IPS-18a (cell line): ENCODE measurements at regions not wholly inside any gene's neighbourhood (a gene's known extent, or its start where the extent isn't known, plus 50 kb on each side); places are given as distances from the start of the nearest gene placed in this dataset.

Experiments used
- H3K27ac ChIP-seq: one replicate; pipeline ENCODE4 v1.5.1; 2013; ENCODE audit warnings: low read length
- H3K27me3 ChIP-seq: one replicate; pipeline ENCODE4 v1.6.1; 2013; ENCODE audit warnings: mild to moderate bottlenecking, low read length; ENCODE audit not compliant: control insufficient read depth, insufficient read depth
- H3K36me3 ChIP-seq: one replicate; pipeline ENCODE4 v1.6.1; 2013; ENCODE audit warnings: low read depth, low read length; ENCODE audit not compliant: control insufficient read depth
- H3K4me1 ChIP-seq: one replicate; pipeline ENCODE4 v1.6.1; 2013; ENCODE audit warnings: low read depth, low read length; ENCODE audit not compliant: control insufficient read depth
- H3K4me3 ChIP-seq: one replicate; pipeline ENCODE4 v1.5.1; 2013; ENCODE audit warnings: low read length
- H3K9ac ChIP-seq: one replicate; pipeline ENCODE4 v1.6.1; 2013; ENCODE audit warnings: mild to moderate bottlenecking, low read length, moderate library complexity
- H3K9me3 ChIP-seq: one replicate; pipeline ENCODE4 v1.6.1; 2013; ENCODE audit warnings: low read depth, low read length; ENCODE audit not compliant: control insufficient read depth

DNA sequence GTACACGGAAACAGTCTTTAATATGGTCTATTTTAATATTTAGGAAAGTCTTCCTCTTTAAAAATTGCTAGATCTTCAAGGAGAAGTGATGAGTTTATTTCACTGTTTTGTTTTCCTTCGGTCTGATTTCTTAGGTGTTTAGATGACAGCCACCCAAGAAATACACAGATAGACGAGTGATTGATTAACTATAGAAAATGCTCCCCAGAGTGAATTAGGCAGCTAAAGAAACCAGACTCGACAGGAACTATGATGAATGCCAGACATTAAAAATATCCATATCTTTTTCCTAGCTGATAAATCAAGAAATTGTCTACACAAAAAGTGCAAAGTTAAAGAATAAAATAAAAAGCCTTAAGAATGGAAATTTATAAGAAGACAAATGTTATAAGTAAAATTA lies 888.7 kb upstream of the CNTNAP5 start:
- no peaks in the 10 kb centered on the region for H3K27me3 ChIP-seq
- no peak overlapping the region for H3K4me3 ChIP-seq
- H3K9me3 ChIP-seq, result no peaks in the 10 kb centered on the region
- no peak overlapping the region for H3K27ac ChIP-seq
- no peaks in the 10 kb centered on the region for H3K36me3 ChIP-seq
- H3K9ac ChIP-seq, result no peak overlapping the region
- no peaks in the 10 kb centered on the region for H3K4me1 ChIP-seq

DNA sequence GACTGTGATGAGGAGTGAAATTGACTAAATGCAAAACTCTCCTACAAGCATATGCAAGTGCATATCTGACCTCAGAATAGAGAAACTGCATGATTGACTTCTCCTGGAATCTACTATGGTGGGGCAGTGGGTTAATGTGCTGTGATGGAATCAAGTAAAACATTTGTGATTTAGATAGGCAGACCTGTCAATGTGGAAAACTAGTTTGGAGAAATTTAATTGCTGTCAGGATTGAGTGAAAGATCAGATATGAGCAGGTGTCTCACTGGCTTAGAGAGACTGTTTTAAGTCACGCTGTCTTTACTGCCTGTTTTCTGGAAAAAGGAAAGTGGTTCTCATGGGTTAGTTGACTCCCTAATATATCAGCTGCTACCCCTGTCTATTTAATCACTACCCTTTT lies 881.0 kb upstream of the CNTNAP5 start:
- Histone ChIP-seq H3K4me3 (no peak overlapping the region), H3K9ac (no peak overlapping the region), H3K36me3 (no peaks in the 10 kb centered on the region)

DNA sequence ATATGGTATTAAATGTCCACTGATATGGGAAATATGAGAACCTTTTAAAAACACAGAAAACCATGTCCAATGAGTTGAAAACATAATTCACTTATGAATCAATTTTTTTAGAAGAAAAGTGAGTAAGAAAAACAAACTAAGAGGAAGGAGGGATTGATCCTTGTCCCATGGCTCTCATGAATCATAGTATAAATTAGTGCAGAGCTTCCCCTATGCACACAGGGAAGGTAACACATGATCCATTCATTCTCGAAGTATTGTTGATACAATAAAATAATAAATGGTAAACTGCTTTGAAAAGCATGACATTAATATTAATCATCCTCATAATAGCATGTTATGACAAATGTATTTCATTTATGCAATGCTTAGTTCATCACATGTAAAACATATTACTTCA lies 872.0 kb upstream of the CNTNAP5 start:
- no peaks in the 10 kb centered on the region for H3K36me3 ChIP-seq
- no peaks in the 10 kb centered on the region for H3K9me3 ChIP-seq
- no peaks in the 10 kb centered on the region for H3K27me3 ChIP-seq
- no peak overlapping the region for H3K9ac ChIP-seq
- no peak overlapping the region for H3K4me3 ChIP-seq
- no peak overlapping the region for H3K27ac ChIP-seq
- H3K4me1 ChIP-seq, result no peaks in the 10 kb centered on the region

More for the DNA sequence above, 881.0 kb upstream of the CNTNAP5 start:
- Histone ChIP-seq H3K27me3 (no peaks in the 10 kb centered on the region), H3K4me1 (no peaks in the 10 kb centered on the region), H3K9me3 (no peaks in the 10 kb centered on the region), H3K27ac (no peak overlapping the region)

DNA sequence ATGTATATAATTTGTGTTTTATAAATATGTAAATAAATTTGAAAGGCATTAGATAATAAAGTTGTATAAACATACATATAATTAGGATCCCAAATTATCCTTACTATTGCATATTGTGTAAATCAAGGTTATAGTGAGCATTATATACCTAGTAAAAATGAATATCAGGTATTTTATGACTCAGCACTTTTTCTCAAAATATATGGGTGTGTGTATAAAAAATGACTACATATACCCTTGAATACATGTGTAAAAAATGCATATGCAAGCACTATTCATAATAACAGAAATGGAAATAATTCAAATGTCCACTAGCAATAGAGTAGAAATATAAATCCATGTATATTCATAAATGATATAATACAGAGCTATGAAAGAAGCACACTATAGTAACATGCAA lies 870.9 kb upstream of the CNTNAP5 start:
- Histone ChIP-seq H3K4me3 (no peak overlapping the region), H3K36me3 (no peaks in the 10 kb centered on the region), H3K9ac (no peak overlapping the region), H3K27me3 (no peaks in the 10 kb centered on the region), H3K4me1 (no peaks in the 10 kb centered on the region), H3K27ac (no peak overlapping the region), H3K9me3 (no peaks in the 10 kb centered on the region)

DNA sequence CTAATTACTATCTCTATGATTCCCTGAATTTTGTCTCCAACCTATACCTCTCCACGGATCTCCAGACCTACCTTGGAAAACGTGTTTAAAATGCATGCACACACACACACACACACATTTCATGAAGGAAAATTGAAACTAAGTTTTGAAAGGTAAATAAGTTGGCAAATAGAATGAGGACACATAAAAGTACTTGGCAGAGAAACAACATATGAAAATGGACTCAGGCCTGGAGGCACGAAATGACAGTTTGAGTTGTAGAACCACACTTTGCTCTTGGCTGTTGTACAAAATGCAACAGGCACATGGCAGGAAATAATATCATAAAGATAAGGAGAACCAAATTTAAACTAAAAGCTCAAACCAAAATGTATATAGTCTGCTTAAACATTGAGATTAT lies 868.1 kb upstream of the CNTNAP5 start:
- no peak overlapping the region for H3K27ac ChIP-seq

DNA sequence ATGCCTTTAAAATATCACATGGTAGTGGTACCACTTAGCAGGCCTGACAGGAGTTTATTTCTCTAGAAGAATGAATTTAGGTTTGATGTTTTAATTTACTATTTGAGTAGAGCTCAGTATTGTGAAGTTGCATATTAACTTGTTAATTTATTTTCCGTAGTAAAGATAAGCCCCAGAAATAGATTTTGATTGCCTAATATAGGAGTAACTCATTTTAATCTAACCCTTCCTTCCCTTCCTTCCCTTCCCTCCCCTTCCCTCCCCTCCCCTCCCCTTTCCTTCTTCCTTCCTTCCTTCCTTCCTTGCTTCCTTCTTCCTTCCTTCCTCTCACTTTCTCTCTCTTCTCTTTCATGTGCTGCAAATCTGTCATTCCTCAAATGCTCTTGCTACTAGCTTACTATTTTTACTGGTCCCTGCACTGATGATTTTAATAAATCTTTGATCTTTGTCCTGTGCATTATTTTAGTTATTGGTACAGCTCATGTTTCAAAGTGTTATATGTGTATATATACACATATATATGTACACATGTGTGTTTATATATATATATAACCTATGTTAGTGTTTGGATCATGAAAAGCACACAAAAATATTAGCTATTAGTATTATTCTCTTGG lies 862.6 kb upstream of the CNTNAP5 start:
- Histone ChIP-seq H3K27me3 (no peaks in the 10 kb centered on the region), H3K4me3 (no peak overlapping the region), H3K9ac (no peak overlapping the region), H3K27ac (no peak overlapping the region), H3K36me3 (no peaks in the 10 kb centered on the region), H3K4me1 (peaks cover 6% of the 10 kb centered on the region), H3K9me3 (no peaks in the 10 kb centered on the region)

More for the DNA sequence above, 868.1 kb upstream of the CNTNAP5 start:
- H3K27me3 ChIP-seq, result no peaks in the 10 kb centered on the region
- H3K4me1 ChIP-seq, result peaks cover 6% of the 10 kb centered on the region
- H3K9me3 ChIP-seq, result no peaks in the 10 kb centered on the region
- no peaks in the 10 kb centered on the region for H3K36me3 ChIP-seq
- no peak overlapping the region for H3K9ac ChIP-seq
- no peak overlapping the region for H3K4me3 ChIP-seq

DNA sequence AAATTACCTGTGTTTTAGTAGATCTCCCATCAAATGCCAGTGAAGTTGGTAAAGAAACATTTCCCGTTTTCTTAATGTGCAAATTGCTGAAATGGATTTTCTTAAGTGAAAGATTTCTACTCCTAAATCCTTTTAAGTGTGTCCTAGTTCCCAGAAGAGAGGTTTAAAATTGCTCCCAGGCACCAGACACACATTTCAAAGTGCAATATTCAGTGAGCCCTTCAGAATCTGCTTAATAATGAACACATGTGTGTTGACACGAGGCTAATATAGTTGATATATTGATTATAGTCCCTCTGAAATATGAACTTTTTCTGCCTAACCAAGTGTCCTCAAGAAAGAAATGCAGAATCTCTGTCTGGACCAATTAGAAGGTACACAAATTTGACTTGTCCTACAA lies 861.7 kb upstream of the CNTNAP5 start:
- H3K27ac ChIP-seq, result no peak overlapping the region
- no peak overlapping the region for H3K9ac ChIP-seq
- no peaks in the 10 kb centered on the region for H3K36me3 ChIP-seq
- H3K27me3 ChIP-seq, result no peaks in the 10 kb centered on the region
- H3K4me1 ChIP-seq, result peaks cover 6% of the 10 kb centered on the region
- H3K9me3 ChIP-seq, result no peaks in the 10 kb centered on the region
- H3K4me3 ChIP-seq, result no peak overlapping the region

DNA sequence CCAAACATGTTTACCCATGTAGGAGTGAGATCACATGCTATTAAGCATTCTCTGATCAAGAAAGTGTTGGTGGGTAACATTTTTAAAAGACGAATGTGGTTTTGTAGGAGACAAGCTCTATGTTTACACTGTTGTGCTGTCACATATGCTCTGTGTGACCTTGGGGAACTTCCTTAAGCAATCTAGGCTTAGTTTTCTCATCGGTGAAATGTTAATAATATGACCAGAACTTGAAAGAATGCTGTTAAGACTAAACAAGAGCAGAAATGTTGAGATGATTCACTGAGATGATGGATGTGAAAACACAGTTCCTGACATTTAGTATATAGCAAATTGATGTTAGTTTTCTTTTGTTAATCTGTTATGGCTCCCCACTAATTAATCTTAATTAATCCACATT lies 860.9 kb upstream of the CNTNAP5 start:
- Histone ChIP-seq H3K9ac (no peak overlapping the region), H3K27me3 (no peaks in the 10 kb centered on the region), H3K27ac (no peak overlapping the region), H3K36me3 (no peaks in the 10 kb centered on the region), H3K9me3 (no peaks in the 10 kb centered on the region), H3K4me1 (peaks cover 6% of the 10 kb centered on the region), H3K4me3 (no peak overlapping the region)

DNA sequence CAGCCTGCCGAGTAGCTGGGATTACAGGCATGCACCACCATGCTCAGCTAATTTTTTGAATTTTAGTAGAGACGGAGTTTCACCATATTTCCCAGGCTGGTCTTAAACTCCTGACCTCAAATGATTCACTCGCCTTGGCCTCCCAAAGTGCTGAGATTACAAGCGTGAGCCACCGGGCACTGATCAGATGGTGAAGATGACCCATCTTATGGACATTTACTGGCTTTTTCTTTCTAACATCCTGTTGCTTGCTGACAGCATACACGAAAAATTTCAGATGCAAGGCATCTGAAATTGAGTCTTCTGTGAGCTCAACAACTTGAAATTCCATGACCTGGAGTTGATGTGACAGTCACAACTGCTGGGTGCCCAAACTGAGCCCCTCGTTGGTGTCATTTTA lies 859.5 kb upstream of the CNTNAP5 start:
- Histone ChIP-seq H3K4me3 (no peak overlapping the region), H3K36me3 (no peaks in the 10 kb centered on the region), H3K27ac (no peak overlapping the region), H3K9me3 (no peaks in the 10 kb centered on the region), H3K27me3 (no peaks in the 10 kb centered on the region), H3K4me1 (peaks cover 6% of the 10 kb centered on the region), H3K9ac (no peak overlapping the region)

DNA sequence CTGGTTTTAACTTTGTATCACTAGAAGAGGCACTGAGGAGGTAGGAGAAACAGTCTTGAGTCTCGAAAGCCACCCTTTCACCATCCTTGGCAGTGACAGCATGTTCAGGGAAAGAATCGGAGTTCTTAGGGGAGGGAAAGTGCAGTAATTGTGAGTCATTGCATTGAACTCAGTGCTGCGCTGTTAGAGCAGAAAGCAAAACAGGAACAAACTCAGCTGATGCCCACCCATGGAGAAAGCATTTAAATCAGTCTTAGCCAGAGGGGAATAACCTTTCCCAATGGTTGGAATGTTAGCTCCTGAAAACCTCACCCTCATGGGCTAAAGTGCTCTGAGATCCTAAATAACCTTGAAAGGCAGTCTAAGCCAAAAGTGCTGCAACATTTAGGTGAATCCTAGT lies 845.6 kb upstream of the CNTNAP5 start:
- H3K4me1 ChIP-seq, result no peaks in the 10 kb centered on the region
- H3K27me3 ChIP-seq, result no peaks in the 10 kb centered on the region
- H3K27ac ChIP-seq, result no peak overlapping the region
- no peak overlapping the region for H3K9ac ChIP-seq
- no peak overlapping the region for H3K4me3 ChIP-seq
- H3K9me3 ChIP-seq, result no peaks in the 10 kb centered on the region
- no peaks in the 10 kb centered on the region for H3K36me3 ChIP-seq

DNA sequence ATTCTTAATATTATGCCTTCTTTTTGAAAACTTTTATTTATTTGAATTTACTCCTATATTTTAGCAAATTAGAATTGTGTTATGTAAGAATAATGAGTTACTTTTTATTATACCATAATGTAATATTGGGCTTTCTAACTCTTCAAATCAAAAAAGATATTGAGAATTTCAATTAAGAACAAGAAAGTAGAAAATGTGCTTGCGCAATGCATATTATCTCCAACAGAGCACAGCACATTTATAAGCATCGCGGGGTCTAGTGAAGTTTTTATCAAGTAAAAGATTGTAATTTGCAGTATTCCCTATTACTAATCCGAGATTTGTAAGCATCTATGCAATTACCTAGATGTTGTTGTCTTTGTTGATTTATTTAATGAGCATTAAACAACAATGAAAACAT lies 829.1 kb upstream of the CNTNAP5 start:
- Histone ChIP-seq H3K4me1 (no peaks in the 10 kb centered on the region), H3K9ac (no peak overlapping the region), H3K9me3 (no peaks in the 10 kb centered on the region), H3K36me3 (no peaks in the 10 kb centered on the region), H3K27ac (no peak overlapping the region), H3K4me3 (no peak overlapping the region), H3K27me3 (no peaks in the 10 kb centered on the region)

DNA sequence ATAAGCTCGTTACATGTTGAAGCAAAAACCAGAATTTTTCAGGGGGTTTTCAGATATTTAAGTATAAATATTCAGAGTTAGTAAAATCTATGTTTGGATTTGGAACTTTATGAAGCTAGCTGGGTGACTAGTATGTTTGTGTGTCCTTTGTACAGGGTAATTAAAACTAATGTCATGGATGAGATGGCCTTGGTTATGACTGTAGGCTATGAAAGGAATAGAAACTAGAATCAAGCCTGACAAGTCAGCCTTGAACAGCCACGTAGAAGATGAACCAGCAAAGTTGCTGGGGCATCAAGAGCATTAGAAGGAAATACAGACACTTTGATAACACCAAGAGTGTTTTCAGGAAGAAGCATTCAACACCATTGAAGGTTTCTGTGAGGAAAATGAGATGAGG lies 825.1 kb upstream of the CNTNAP5 start:
- Histone ChIP-seq H3K36me3 (no peaks in the 10 kb centered on the region), H3K27me3 (no peaks in the 10 kb centered on the region), H3K9ac (no peak overlapping the region)

More for the DNA sequence above, 825.1 kb upstream of the CNTNAP5 start:
- no peak overlapping the region for H3K4me3 ChIP-seq
- no peaks in the 10 kb centered on the region for H3K9me3 ChIP-seq
- no peaks in the 10 kb centered on the region for H3K4me1 ChIP-seq
- no peak overlapping the region for H3K27ac ChIP-seq
